Gastrocnemius medialis (tissue), 4 donors: ENCODE measurements at regions not wholly inside any gene's neighbourhood (a gene's known extent, or its start where the extent isn't known, plus 50 kb on each side); places are given as distances from the start of the nearest gene placed in this dataset.

Experiments
- POLR2A ChIP-seq, 2 donors: fragments of 450-650 bp; IDR thresholded peaks; one replicate each; pipeline ENCODE4 v1.6.1; 2017; ENCODE audit warnings: antibody characterized with exemption in 2 of 2, mild to moderate bottlenecking in 2 of 2, moderate library complexity in 2 of 2
- TF ChIP-seq, protein P1 (sequence below), 5 experiments: fragments of 450-650 bp in 3 of 5; fragments of 200-600 bp in 2 of 5; sonication (generic) in 2 of 5; IDR thresholded peaks in 4 of 5; conservative IDR thresholded peaks in 1 of 5; 1 replicate in 4 of 5; 2 replicates in 1 of 5; pipeline ENCODE4 v1.5.1; 2016 to 2019; ENCODE audit warnings: antibody characterized with exemption in 5 of 5, mild to moderate bottlenecking in 3 of 5, moderate library complexity in 3 of 5

DNA sequence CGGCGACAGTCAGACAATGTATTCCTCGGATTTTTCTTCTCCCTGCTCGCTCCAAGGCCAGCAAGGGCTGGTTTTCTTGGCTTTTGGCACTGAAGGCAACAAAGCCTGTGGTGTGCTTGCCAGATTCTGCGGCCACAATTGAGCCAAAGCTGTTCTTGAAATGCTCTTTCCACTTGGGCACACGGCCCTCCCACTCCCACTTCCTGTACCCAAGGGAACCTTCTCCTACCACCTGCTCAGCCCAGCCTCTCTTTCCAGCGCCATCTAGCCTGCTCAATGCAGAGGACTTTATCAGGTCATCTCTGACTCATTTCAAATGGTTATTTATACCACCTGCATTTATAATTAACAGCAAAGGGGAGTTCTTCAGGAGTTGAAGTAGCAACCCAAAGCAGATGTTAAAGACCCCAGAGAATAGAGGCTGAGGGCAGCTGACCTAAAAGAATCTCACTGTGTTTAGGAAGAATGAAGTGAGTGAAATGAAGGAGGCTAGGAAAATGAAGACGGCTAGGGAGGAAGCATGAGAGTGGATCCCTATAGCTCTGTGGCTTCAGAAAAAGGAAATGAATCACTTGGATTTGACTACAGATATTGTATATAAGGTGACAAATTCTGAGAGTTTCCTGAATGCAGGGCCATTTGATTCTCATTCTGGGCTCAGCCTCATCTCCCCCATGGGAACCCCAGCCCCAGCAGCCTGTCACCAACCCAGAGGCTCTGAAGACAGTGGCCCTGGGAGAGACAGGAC, 439.0 kb downstream of the ENC1 start:
- TF ChIP-seq, protein P1, sequence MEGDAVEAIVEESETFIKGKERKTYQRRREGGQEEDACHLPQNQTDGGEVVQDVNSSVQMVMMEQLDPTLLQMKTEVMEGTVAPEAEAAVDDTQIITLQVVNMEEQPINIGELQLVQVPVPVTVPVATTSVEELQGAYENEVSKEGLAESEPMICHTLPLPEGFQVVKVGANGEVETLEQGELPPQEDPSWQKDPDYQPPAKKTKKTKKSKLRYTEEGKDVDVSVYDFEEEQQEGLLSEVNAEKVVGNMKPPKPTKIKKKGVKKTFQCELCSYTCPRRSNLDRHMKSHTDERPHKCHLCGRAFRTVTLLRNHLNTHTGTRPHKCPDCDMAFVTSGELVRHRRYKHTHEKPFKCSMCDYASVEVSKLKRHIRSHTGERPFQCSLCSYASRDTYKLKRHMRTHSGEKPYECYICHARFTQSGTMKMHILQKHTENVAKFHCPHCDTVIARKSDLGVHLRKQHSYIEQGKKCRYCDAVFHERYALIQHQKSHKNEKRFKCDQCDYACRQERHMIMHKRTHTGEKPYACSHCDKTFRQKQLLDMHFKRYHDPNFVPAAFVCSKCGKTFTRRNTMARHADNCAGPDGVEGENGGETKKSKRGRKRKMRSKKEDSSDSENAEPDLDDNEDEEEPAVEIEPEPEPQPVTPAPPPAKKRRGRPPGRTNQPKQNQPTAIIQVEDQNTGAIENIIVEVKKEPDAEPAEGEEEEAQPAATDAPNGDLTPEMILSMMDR (IDR thresholded peaks at IDR 0.05 in 4 of 5, conservative IDR thresholded peaks at IDR 0.05 in 1 of 5): no peak
- TF ChIP-seq POLR2A (IDR thresholded peaks at IDR 0.05): no peak
